DMS153 (cell line): ENCODE measurements at regions not wholly inside any gene's neighbourhood (a gene's known extent, or its start where the extent isn't known, plus 50 kb on each side); places are given as distances from the start of the nearest gene placed in this dataset.

Experiments
- DNase-seq: peaks from one replicate; lab custom pipeline; 2025; lab: John Stamatoyannopoulos, UW

DNA sequence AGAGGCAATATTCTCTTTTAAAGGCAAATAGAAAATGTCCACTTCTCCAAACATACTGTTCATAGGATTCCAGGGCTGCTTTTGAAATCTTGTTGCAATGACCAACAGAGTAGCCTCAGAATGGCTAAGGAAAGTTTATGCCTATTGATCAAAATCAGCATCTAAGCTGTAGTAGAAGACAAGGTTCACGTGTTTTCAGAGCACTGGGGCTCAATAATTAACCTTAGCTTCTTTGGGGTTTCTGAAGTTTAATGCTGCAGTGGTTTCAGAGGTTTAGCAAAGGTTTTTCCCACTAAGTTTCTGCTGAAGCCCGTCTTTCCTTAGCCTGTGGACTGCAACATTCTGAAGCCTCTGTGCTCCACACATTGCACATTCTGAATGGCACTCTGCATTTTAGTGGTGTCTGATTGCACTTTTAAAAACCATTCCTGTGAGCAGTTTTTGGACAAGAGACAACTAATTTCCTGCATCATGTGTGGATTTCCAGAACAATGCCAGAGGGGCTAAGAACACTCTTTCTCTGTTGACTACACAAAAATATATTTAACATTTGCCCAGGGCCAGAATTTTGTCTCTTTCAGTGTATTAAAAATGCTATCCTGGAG, 342.5 kb downstream of the PTEN start:
- DNase-seq = no peak

DNA sequence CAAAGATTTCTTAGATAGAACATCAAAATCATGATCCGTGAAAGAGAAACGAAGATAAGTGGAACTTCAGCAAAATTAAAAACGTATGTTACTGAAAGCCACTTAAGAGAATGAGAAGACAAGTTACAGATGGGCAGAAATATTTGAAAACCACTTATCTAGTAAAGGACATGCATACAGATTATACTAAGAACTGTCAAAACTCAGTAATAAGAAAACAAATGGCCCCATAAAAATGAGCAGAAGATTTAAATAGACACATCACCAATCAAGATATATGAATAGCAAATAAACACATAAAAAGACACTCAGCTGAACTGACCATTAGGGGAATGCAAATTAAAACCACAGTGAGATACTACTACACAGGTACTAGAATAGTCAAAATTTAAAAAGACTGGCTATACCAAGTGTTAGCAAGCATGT, 343.7 kb downstream of the PTEN start:
- DNase-seq = no peak

DNA sequence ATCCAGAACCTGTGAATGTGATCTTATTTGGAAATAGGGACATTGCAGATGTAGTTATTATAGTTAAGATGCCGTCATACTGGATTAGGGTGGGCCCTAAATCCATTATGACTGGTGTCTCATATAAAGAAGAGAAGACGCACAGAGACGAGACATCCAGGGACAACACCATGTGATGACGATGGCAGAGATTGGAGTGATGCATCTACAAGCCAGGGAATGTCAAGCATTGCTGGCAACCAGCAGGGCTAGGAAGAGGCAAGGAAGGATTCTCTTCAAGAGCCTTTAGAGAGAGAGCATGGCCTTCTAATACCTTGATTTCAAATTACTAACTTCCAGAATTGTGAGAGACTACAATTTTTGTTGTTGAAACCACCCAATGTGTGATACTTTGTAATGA, 345.8 kb downstream of the PTEN start:
- no peak for DNase-seq

DNA sequence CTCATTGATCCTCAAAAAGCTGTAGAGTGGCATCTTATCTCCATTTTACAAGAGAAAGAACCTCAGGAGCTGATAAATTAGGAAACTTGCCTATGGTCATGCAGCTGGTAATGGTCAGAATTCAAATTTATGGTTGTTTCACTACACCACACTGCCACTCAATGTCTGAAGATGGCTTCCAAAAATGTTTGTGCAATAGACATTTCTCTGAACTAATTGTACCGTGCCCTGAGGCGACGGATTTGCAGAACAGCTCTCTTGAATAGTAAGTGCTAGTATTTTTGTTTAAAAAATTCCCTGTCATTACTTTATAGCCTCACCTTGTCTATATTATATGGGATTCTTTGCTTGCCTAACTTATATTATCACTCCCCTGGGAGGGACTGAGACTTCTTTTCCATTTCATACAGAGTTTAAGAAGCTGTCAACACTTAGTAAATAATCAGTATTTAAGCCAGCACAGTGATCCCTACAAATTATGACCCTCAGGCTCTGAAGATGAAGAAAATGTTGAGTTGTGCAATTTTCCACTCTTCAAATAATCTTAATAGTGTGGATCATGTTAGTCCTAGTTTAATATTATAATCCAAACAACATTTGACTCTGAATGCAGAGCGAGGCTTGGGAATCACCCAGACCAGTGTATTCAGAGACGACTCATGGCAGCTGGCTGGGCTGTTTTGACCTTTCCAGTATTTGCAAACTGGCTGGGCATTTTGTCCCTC, 346.6 kb downstream of the PTEN start:
- no peak for DNase-seq

DNA sequence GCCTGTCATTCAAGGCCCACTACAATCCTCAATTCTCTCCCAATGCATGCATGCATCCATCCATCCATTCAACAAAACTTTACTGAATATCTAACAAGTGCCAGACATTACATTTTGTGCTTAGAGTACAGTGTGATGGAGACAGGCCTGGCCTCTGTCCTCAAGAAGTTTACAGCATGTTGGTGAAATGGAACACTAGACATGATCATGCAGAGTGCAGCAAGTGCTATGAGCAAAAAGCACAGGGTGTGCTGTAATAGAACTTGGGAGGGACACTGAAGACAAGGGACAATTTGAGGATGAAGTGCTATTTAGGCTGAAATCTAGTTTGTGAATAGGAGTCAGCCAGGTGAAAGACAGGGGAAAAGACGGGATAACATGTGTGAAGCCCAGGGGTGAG, 347.8 kb downstream of the PTEN start:
- no peak for DNase-seq

DNA sequence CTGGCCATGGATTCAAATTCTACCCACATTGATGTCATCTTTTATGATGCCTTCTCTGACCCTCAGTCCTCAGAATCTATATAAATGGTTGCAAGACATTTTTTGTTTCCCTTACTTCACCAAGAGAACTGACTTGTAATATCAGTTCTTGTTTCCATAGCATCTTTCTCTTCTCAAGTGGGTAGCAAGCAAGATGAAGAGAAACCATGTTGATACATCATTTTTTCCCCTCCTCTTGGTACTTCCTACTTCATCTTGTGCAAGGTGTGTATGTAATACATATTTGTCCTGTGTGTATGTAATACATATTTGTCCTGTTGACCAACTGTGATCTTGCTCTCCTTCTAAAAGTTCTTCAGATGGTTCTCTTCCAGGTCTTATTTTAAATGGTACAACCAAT, 348.6 kb downstream of the PTEN start:
- no peak for DNase-seq

DNA sequence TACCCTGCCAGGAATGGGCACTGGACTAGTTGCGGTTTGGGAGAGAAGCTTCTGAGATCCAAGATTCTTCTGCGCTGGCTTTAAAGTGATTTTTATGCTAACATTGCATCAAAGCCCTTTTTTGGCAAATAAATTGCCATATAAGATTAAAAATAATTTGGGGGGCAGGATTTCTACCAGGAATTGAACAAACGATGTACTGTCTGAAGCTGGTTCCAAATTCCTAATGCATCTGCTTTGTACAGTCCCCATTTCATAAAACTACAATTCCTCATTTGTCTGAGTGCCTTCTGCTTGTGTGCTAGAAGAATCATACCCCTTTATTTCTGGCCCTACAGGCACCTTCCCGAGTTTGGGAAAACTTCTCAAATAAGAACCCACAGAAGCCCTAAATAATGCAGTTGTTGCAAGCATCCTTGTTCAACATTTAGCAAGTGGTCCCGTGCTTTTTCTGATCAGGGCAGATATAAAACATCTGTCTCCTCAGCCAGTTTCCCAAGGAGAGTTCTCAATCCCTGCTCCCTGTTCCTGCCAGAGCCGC, 349.7 kb downstream of the PTEN start:
- no peak for DNase-seq

DNA sequence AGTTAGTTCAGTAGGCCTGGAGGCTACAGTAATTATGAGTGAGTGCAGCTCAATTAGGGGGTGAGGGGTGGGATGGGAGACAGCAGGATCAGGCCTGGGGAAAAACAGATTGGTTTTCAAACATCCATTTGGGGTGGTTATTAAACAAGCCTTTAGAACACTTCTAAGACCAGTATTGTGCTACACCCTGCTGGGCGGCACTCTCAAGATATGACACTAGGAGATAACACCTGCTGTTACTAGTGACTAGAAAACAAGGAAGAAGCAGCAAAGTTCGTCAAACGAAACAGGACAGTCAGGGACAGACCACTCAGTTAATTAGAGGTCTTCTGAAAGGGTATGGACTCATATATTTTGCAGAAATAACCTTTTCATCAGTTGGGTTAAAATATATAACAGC, 353.6 kb downstream of the PTEN start:
- DNase-seq = no peak

DNA sequence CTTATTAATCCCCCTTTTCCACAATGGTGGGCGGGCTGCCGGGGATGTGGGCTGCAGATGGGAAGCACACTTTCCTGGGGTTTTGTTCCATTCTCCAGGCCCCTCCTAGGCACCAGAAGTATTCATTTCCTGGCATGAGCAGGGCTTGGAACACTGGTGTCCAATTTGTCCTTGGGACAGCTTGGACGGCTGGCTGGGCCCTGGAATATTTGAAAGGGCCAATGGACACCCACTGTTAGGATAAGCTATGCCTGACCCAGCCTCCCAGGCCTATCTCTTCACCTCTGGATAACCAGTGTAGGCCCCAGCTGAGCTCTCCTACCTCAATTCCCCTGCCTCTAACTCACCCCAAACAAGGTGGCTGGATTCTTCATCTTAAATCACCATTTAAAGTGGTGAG, 354.9 kb downstream of the PTEN start:
- DNase-seq = no peak

DNA sequence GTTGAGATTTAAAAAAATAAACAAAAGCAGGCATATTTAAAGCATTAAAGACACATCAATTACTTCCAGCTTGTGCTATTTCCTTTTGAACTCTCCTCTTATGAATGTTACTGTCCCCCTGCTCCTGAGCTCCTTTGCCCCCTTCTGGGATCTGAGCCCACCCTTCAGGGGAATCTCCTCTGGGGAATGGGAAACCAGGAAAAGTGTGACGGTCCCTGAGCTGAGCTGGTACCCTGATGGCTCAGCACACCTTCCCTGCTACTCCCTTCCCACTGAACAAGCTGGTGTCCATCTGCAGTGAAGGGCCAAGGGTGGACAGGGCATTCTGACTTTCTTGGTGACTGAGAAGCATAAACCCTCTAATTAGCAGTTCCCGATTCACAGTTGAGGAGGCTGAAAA, 356.3 kb downstream of the PTEN start:
- no peak for DNase-seq

DNA sequence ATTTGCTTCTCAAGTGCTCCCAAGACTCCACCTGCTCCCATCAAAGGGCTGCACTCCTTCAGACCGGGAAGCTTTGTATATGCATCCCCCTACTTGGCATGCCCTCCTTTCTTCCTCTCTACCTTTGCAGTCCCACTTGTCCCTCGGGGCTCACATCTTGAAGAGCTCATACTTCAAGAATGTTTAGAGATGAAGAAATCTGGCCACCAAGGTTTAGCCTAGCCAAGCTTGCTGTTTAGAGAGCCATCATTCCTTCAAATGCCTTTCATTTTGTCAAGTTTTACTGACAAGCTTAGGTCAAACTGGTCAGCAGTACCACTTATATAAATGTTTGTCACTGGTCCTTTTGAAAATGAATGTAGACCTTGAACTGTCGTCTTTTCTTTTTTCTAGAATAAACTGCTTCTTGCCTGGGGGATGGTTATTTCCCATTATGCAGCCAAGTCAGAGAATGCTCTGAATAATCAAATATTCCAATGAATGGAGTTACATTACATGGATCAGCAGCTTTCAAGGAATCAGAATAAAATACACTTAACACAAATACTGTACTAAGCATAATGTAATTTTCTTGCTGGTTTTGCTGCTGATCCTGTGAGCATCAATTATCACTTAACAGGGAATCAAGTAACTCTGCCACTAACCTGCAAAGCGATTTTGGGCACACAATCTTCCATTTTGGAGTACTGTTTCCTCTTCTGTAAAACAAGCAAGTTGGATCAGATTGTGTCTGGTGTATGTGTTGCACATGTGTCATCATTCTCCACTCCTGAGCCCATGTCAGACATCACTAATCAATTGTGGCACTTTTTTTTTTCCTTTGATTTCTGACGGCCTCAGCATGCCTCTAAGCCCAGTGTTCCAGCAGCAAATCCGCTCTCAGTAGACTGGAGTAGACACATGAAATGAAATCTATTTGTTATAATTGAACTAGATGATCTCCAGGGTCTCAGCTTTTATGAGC, 357.9 kb downstream of the PTEN start:
- DNase-seq = no peak

DNA sequence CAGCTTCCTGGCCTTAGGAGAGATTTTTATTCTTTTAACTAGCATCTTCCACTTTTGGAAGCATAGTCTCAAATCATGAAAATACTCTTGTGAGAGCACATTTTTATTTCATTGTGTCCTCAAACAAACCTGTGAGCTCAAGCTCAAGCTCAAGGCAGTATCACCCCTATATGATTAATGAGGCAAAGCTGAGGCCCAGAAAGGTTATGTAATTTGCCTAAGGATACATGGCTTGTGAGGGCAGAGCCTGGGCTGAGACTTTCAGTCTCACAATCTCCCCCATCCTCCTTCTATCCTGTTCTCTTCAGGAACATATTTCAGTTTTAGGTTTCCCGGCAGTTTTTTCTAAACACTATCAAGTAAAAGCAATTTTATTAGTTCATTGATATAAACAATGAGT, 359.5 kb downstream of the PTEN start:
- DNase-seq = no peak
